Bronchial epithelial cell (primary cell): ENCODE measurements at regions not wholly inside any gene's neighbourhood (a gene's known extent, or its start where the extent isn't known, plus 50 kb on each side); places are given as distances from the start of the nearest gene placed in this dataset.

Source experiments
- DNase-seq: peaks from one replicate; pipeline ENCODE4 v3.0.0-alpha.2; 2010; ENCODE audit warnings: low read depth
- FAIRE-seq: peaks from 2 replicates; lab custom pipeline; 2011; peaks lifted over from hg19 to GRCh38; lab: Jason Lieb, UNC
- H3K27me3 ChIP-seq: 2 replicates; pipeline ENCODE4 v1.5.1; 2011; ENCODE audit warnings: low read length; ENCODE audit not compliant: control insufficient read depth, insufficient read depth
- H3K36me3 ChIP-seq: 2 replicates; pipeline ENCODE4 v1.5.1; 2011; ENCODE audit warnings: low read length; ENCODE audit not compliant: control insufficient read depth, insufficient read depth
- H3K4me3 ChIP-seq: 2 replicates; pipeline ENCODE4 v1.5.1; 2011; ENCODE audit warnings: mild to moderate bottlenecking, low read depth, low read length, control low read depth
- TF ChIP-seq, protein P1 (sequence below): IDR thresholded peaks from 2 replicates; pipeline ENCODE4 v1.5.1; 2011; ENCODE audit warnings: mild to moderate bottlenecking, moderate library complexity, low read length, control low read depth, inconsistent platforms; ENCODE audit not compliant: insufficient read depth, severe bottlenecking

- TF ChIP-seq, protein P1, sequence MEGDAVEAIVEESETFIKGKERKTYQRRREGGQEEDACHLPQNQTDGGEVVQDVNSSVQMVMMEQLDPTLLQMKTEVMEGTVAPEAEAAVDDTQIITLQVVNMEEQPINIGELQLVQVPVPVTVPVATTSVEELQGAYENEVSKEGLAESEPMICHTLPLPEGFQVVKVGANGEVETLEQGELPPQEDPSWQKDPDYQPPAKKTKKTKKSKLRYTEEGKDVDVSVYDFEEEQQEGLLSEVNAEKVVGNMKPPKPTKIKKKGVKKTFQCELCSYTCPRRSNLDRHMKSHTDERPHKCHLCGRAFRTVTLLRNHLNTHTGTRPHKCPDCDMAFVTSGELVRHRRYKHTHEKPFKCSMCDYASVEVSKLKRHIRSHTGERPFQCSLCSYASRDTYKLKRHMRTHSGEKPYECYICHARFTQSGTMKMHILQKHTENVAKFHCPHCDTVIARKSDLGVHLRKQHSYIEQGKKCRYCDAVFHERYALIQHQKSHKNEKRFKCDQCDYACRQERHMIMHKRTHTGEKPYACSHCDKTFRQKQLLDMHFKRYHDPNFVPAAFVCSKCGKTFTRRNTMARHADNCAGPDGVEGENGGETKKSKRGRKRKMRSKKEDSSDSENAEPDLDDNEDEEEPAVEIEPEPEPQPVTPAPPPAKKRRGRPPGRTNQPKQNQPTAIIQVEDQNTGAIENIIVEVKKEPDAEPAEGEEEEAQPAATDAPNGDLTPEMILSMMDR: no peak
- Histone ChIP-seq H3K4me3 (no peak overlapping the region), H3K27me3 (no peaks in the 10 kb centered on the region), H3K36me3 (no peaks in the 10 kb centered on the region)
- no peak for FAIRE-seq
- DNase-seq: no peak
Observed at GRCh38 chr1:224860488-224861338, 68.8 kb upstream of the DNAH14 start.

DNA sequence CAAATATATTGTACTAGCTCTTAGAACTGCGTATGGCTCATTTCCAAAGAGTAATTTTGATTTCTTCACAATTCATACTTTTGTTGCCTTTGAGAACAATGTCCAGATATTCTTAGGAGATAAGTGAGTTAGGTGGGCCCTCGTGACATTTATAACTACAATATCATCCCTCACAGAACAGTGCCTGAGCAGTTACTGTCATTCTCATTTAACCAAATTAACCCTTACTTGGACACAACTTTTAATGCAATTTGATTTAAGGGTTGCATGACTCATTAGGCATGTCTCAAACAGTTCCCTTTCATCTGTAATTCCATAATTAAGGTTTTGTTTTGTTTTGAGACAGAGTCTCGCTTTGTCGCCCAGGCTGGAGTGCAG is 68.1 kb upstream of the DNAH14 start:
- FAIRE-seq: no peak
- no peaks in the 10 kb centered on the region for H3K27me3 ChIP-seq
- H3K36me3 ChIP-seq: no peaks in the 10 kb centered on the region
- no peak for DNase-seq
- H3K4me3 ChIP-seq: no peak overlapping the region
- TF ChIP-seq, protein P1: no peak

DNA sequence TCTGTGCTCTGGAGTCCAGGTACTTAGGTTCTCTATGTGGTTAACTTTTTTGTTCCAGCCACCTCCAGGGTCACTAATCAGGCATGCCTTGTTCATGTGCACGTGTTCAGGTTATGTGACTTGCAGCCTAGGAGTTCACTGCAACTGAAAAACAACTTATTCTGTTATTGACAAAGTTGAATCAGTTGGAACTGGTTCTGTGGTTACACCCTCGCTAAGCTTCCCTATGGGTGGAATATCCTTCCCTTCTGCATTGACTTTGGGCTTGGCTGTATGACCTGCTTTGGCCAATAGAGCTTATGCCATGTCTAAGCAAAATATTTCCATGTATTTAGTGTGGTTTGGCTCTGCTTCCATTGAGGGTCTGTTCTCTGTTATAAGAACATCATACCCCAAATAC is 66.0 kb upstream of the DNAH14 start:
- Histone ChIP-seq H3K4me3 (no peak overlapping the region), H3K27me3 (no peaks in the 10 kb centered on the region), H3K36me3 (no peaks in the 10 kb centered on the region)
- TF ChIP-seq, protein P1: no peak
- DNase-seq (no peak), FAIRE-seq (no peak)

DNA sequence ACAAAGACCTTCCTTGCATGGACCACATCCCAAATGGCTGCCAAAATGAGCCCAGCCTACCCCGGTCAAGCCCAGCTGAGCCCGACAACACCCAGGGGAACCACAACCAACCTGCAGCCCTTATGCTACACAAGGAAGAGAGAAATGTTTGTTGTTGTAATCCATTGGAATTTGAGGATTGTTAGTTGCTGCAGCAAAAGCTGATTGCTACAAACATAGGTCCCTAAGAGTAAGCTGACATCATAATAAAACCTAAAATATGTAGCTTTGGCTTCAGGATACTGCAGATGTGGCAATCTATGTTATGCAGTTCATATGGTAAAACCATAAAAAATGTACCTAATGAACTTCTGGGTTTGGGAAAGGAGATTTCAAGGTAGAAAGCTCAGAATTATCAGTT is 65.5 kb upstream of the DNAH14 start:
- H3K36me3 ChIP-seq: no peaks in the 10 kb centered on the region
- TF ChIP-seq, protein P1: no peak
- H3K4me3 ChIP-seq: no peak overlapping the region
- H3K27me3 ChIP-seq: no peaks in the 10 kb centered on the region
- DNase-seq (no peak), FAIRE-seq (no peak)

DNA sequence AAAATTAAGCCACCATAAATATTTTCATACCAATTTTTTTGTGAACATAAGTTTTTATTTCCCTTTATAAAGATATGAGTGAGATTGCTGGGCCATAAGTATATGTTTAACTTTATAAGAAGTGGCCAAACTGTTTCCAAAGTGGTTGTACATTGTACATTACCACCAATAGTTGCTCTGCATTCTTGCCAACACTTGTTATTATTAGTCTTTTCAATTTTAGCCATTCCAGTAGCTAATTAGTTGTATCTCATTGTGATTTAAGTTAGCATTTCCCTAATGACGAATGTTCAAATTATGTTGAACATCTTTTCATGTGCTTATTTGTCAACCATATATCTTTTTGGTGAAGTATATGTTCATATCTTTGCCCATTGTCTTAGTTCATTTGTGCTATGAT is 64.0 kb upstream of the DNAH14 start:
- FAIRE-seq: no peak
- TF ChIP-seq, protein P1: no peak

More for the DNA sequence above, 64.0 kb upstream of the DNAH14 start:
- Histone ChIP-seq H3K4me3 (no peak overlapping the region), H3K36me3 (no peaks in the 10 kb centered on the region), H3K27me3 (no peaks in the 10 kb centered on the region)
- DNase-seq: no peak
